ENCODE measurements at regions not wholly inside any gene's neighbourhood (a gene's known extent, or its start where the extent isn't known, plus 50 kb on each side); places are given as distances from the start of the nearest gene placed in this dataset.

DNA sequence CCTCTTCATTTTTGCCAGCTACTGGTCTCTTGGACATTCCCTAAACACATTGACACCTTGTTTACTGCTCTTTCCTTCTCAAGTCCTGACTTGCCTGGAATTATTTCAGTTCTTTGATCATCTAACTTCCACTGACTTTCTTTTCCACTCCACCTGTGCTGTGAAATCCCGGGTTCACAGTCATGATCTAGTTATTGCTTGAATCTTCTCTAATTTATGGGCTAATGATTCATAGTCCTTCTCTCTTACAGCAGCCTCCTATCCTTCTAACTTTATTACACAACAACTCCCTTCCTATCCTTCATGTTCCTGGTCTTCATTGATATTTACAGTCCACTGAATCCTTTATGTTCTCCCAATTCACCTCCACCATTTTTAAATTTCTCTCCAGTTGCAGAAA, 260.1 kb downstream of the C12orf75 start:
- TF ChIP-seq, protein P1, sequence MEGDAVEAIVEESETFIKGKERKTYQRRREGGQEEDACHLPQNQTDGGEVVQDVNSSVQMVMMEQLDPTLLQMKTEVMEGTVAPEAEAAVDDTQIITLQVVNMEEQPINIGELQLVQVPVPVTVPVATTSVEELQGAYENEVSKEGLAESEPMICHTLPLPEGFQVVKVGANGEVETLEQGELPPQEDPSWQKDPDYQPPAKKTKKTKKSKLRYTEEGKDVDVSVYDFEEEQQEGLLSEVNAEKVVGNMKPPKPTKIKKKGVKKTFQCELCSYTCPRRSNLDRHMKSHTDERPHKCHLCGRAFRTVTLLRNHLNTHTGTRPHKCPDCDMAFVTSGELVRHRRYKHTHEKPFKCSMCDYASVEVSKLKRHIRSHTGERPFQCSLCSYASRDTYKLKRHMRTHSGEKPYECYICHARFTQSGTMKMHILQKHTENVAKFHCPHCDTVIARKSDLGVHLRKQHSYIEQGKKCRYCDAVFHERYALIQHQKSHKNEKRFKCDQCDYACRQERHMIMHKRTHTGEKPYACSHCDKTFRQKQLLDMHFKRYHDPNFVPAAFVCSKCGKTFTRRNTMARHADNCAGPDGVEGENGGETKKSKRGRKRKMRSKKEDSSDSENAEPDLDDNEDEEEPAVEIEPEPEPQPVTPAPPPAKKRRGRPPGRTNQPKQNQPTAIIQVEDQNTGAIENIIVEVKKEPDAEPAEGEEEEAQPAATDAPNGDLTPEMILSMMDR (IDR thresholded peaks at IDR 0.05): no peak
- TF ChIP-seq POLR2A (IDR thresholded peaks at IDR 0.05) (no peak), POLR2AphosphoS5 (IDR thresholded peaks at IDR 0.05; ENCODE audit: insufficient read depth in 1 of 2, low read depth in 1 of 2) (peak in 1 of 2 donors; percentile 75)
